Stomach (tissue), 4 donors: ENCODE measurements at regions not wholly inside any gene's neighbourhood (a gene's known extent, or its start where the extent isn't known, plus 50 kb on each side); places are given as distances from the start of the nearest gene placed in this dataset.

Source experiments
- CTCF ChIP-seq, 7 experiments: fragments of 450-650 bp in 4 of 7; fragments of 200-600 bp in 3 of 7; sonication (generic) in 3 of 7; IDR thresholded peaks; one replicate each; pipeline ENCODE4 v1.5.1; 2016 to 2019; ENCODE audit warnings: antibody characterized with exemption in 7 of 7, control low read depth in 2 of 7, mild to moderate bottlenecking in 1 of 7
- POLR2A ChIP-seq, 4 donors: fragments of 450-650 bp; IDR thresholded peaks; one replicate each; pipeline ENCODE4 v1.6.1; 2016; ENCODE audit warnings: antibody characterized with exemption in 4 of 4, control low read depth in 2 of 4, mild to moderate bottlenecking in 1 of 4, moderate library complexity in 1 of 4
- POLR2AphosphoS5 ChIP-seq, 3 donors: sonication (generic); formaldehyde crosslinking; IDR thresholded peaks; one replicate each; pipeline ENCODE4 v1.6.1; 2016; ENCODE audit warnings: antibody characterized with exemption in 3 of 3

GRCh38 chr10:129203819-129204218, 263.2 kb upstream of the MGMT start:
- TF ChIP-seq CTCF (IDR thresholded peaks at IDR 0.05) (no peak), POLR2A (IDR thresholded peaks at IDR 0.05) (no peak), POLR2AphosphoS5 (IDR thresholded peaks at IDR 0.05) (no peak)
